ENCODE measurements at regions not wholly inside any gene's neighbourhood (a gene's known extent, or its start where the extent isn't known, plus 50 kb on each side); places are given as distances from the start of the nearest gene placed in this dataset.

GRCh38 chr5:120162321-120162720 lies 301.8 kb upstream of the PRR16 start:
- TF ChIP-seq YY1 (IDR thresholded peaks at IDR 0.05; ENCODE audit: insufficient read depth, insufficient read length) (no peak), SUZ12 (IDR thresholded peaks at IDR 0.05; ENCODE audit: extremely low read depth, insufficient read depth, insufficient read length) (no peak), ZNF274 (IDR thresholded peaks at IDR 0.05; ENCODE audit: low read depth, low read length) (no peak)
